GM21717 (cell line): ENCODE measurements at regions not wholly inside any gene's neighbourhood (a gene's known extent, or its start where the extent isn't known, plus 50 kb on each side); places are given as distances from the start of the nearest gene placed in this dataset.

Experiments used
- ATAC-seq: cut with Tn5 transposase; IDR thresholded peaks from one replicate; pipeline ENCODE4 v1.9.1; 2021; ENCODE audit warnings: mild to moderate bottlenecking, moderate library complexity; ENCODE audit not compliant: unreplicated experiment

GRCh38 chr12:97321621-97322020 is 141.0 kb upstream of the RMST start:
- no peak for ATAC-seq

GRCh38 chr12:97322388-97322787 is 140.2 kb upstream of the RMST start:
- ATAC-seq: no peak

- ATAC-seq: no peak
Observed at GRCh38 chr12:97323154-97323553, 139.4 kb upstream of the RMST start.

- ATAC-seq: no peak
Observed at GRCh38 chr12:97324471-97324870, 138.1 kb upstream of the RMST start.

- no peak for ATAC-seq
Observed at GRCh38 chr12:97335115-97335514, 127.5 kb upstream of the RMST start.

GRCh38 chr12:97336900-97337751 is 125.5 kb upstream of the RMST start:
- ATAC-seq: peak; percentile 76

GRCh38 chr12:97342130-97342529 is 120.5 kb upstream of the RMST start:
- ATAC-seq: no peak

- no peak for ATAC-seq
Observed at GRCh38 chr12:97347956-97348355, 114.6 kb upstream of the RMST start.

GRCh38 chr12:97358361-97358760 is 104.2 kb upstream of the RMST start:
- no peak for ATAC-seq

GRCh38 chr12:97359021-97359690 is 103.4 kb upstream of the RMST start:
- ATAC-seq: no peak

GRCh38 chr12:97363693-97364092 is 98.9 kb upstream of the RMST start:
- ATAC-seq: no peak

- no peak for ATAC-seq
Observed at GRCh38 chr12:97368462-97369163, 94.0 kb upstream of the RMST start.

GRCh38 chr12:97375310-97375709 is 87.3 kb upstream of the RMST start:
- no peak for ATAC-seq

GRCh38 chr12:97380440-97380839 is 82.2 kb upstream of the RMST start:
- ATAC-seq: no peak

GRCh38 chr12:97385121-97385520 is 77.5 kb upstream of the RMST start:
- no peak for ATAC-seq

GRCh38 chr12:97386133-97386581 is 76.4 kb upstream of the RMST start:
- ATAC-seq: no peak

GRCh38 chr12:97387844-97388243 is 74.8 kb upstream of the RMST start:
- ATAC-seq: no peak

GRCh38 chr12:97394657-97395056 is 67.9 kb upstream of the RMST start:
- no peak for ATAC-seq

- ATAC-seq: no peak
Observed at GRCh38 chr12:97397008-97397407, 65.6 kb upstream of the RMST start.

- ATAC-seq: no peak
Observed at GRCh38 chr12:97398704-97399103, 63.9 kb upstream of the RMST start.

- peak; percentile 30 for ATAC-seq
Observed at GRCh38 chr12:97404093-97404492, 58.5 kb upstream of the RMST start.

GRCh38 chr12:97404543-97404942 is 58.1 kb upstream of the RMST start:
- peak; percentile 84 for ATAC-seq
